Stimulated activated CD4-positive, alpha-beta T cell treated with anti-CD3 and anti-CD28 coated beads, Interleukin-1b, Interleukin-23, amount 100 ng/mL, for 48 hours (primary cell): ENCODE measurements at regions not wholly inside any gene's neighbourhood (a gene's known extent, or its start where the extent isn't known, plus 50 kb on each side); places are given as distances from the start of the nearest gene placed in this dataset.
"Not testable (repeated sequence)": the region's sequence is repeated elsewhere in the genome, so short reads cannot be mapped to it uniquely, and the experiment has no call there.

ENCODE experiments used
- DNase-seq: peaks from one replicate; pipeline ENCODE4 v3.0.0-alpha.2; 2020

- no peak for DNase-seq
Measured at GRCh38 chr5:163706053-163706771, 200.8 kb downstream of the MAT2B start.

DNA sequence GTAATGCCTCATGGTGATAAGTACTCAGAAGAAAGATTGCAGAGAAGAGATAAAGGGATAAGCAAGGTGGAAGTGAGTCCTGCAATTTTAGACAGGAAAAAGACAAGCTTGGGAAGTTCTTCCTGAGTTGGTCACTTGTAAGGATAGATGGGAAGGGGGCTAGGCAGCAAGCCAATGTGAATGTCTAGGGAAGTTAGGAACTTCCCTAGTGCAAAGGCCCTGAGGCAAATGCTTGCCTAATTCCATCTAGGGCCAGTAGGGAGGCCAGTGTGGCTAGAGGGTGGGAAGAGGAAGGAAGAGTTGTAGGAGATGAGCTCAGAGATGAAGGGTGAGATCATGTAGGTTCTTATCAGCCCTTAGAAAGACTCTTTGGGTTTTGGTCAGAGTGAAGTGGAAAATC, 206.6 kb downstream of the MAT2B start:
- no peak for DNase-seq

DNA sequence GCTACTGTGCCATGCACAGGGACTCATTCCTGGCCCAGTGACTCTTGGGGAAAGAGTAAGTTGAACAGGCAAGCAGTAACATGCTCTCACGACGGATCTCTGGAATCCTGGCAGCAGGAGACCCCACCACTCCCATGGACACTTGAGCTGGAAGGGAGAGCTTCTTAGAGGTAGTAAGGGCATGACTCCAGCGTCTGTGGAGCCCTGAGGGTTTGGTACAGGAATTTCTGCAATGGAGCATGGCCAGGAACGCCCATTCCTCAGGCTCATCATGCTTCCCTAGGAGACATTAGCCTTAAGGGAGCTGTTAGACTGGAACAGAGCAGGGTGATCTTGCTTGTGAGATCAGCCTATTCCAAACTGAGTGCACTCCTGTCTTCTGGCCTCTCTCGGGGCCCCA, 212.9 kb downstream of the MAT2B start:
- DNase-seq: no peak

DNA sequence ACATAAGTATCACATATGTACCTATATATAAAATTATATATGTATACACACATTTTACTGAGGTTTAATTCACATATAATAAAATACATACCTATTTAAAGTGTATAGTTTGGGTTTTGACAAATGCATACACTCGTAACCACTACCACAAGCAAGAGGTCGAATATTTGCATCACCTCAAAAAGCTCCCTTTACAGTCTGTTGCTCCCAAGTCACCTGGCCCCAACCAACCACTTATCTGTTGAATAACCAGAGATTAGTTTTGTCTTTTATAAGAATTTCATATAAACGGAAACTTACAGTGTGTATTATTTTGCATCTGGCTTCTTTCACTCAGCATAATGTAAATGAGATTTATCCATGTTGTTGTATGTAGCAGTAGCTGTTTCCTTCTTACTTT, 218.9 kb downstream of the MAT2B start:
- no peak for DNase-seq

GRCh38 chr5:163727028-163727427, 221.6 kb downstream of the MAT2B start:
- DNase-seq: no peak

DNA sequence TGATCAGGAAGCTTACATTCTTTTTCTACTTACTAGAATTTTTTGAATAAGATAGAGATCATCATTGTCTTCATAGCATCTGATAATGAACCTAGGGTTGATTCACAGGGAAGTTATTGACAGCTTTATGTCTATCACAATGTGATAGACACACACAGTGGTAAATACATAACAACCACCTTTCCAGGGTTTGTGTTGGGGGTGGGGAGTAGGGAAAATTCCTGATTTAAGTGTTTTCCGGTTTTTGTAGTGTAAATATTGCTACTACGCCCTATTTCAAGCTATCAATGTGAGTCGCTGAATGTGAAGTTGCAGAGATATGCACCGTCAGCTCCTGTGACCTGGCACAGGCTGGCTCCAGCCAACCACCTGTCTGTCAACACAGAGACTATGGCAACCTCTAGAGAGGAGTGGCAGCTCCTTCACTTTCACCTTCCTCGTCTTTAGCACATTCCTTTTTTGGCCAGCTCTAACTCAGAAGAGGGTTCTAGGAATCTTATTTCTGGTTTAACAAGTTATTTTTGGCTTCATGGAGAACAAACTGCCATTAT, 224.9 kb downstream of the MAT2B start:
- no peak for DNase-seq

DNA sequence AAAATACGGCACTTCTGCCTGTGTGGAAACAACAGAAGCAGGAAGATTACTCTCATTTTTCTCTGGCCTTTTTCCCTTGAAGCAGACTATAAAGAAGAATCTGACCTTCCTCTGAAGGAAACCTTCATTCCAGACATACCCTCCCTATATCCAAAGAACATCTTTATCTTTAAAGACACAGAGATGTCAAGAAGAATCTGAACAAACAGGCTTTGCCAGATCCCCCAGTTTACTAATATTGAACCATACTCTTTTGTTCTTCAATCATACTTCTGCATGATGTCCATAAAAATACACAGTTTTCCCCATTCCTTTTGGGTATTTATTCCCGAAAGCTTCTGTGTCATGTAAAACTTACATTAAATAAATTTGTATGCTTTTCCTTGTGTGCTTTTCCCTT, 225.8 kb downstream of the MAT2B start:
- DNase-seq: no peak

DNA sequence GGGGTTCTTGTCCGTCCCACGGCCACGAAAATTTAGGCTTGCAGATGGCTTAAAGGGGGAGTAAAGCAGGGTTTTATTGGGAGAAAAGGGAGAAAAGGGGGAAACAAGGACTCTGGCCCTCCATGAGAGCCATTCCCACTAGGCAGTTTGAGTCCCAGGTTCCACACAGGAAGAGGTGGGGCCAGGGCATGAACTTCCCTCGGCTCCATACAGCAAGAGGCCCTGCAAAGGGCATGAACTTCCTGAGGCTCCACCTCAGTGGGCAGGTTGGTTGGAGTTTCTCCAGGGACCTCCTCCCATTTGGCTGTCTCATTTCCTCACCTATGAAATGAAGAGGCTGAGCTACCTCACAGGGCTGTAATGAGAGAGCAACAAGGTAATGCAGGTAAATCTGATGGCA, 229.7 kb downstream of the MAT2B start:
- no peak for DNase-seq

DNA sequence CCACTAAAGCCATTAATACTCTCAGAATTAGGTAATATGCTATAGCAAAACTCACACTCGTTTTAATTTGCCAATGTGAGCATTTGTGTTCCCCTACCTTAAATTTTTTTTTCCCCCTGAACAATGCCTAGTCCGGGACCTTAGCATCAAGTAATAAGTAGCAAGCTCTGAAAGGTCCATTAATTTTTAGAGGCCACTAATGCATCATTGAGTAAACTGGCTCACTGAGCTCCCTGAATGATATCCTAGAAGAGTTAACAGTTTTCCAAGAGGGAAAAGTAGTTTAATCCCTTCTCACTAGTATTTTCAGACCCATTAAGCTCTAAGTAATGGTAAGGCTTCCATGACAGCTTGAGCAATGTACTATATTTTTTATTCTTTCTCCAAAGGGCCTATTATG, 242.2 kb downstream of the MAT2B start:
- no peak for DNase-seq

DNA sequence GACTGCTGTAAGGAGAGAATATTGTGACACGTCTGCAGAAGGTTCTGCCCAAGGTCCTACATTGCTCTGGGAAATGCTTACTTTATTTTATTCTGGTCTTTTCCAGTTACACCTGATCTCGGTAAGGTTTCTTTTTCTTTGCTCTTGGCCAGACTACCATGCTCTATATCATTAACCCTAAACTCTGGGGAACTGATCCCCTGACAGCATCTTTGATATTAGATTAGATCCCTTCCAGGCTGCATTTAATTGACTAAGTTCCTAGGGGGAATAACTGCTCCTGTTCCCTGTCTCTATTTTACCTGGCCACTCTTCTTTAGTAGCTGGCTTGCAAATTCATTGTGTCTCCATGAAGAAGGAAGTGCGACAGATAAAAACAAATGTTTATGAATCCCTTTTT, 243.5 kb downstream of the MAT2B start:
- DNase-seq: no peak

GRCh38 chr5:163750415-163750814, 245.0 kb downstream of the MAT2B start:
- not testable (repeated sequence) for DNase-seq

- DNase-seq: no peak
Measured at GRCh38 chr5:163755505-163755904, 250.1 kb downstream of the MAT2B start.

GRCh38 chr5:163756170-163756569, 250.8 kb downstream of the MAT2B start:
- DNase-seq: no peak

DNA sequence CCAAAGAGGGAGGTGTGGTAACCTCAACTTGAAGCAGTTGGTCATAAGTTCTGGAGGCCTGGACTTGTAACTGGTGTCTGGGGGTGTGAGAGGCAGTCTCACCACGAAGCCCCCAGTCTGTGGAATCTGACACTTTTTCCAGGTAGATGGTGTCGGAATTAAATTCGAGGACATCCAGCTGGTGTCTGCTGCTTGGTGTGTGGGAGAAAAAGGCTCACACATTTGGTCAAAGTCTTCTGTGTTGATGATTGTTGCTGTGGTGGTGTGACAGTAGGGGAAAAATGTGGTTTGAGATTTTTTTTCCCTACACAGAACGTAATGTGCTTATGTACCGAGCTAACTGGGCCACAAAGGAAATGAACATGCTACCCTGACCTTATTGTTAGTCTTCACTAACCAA, 251.9 kb downstream of the MAT2B start:
- DNase-seq: no peak

DNA sequence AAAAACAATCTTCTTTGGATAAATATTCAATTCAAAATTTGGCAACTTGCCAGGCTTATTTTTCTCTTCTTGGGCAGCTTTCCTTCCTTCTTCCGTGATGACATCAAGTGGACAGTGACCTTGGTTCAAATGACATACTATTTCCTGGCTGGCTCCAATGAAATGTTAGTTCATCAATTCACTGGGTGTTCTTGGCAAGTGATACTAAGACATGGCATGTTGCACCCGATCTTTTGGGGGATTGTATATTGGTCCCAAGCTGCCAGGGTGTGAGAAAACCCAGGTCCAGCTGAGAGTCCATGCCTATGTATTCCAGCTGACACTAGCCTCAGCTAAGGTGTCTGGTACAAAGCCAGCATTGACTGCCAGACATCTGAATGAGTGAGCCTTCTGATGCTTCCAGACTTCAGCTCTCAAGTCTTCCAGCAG, 252.9 kb downstream of the MAT2B start:
- DNase-seq: no peak

DNA sequence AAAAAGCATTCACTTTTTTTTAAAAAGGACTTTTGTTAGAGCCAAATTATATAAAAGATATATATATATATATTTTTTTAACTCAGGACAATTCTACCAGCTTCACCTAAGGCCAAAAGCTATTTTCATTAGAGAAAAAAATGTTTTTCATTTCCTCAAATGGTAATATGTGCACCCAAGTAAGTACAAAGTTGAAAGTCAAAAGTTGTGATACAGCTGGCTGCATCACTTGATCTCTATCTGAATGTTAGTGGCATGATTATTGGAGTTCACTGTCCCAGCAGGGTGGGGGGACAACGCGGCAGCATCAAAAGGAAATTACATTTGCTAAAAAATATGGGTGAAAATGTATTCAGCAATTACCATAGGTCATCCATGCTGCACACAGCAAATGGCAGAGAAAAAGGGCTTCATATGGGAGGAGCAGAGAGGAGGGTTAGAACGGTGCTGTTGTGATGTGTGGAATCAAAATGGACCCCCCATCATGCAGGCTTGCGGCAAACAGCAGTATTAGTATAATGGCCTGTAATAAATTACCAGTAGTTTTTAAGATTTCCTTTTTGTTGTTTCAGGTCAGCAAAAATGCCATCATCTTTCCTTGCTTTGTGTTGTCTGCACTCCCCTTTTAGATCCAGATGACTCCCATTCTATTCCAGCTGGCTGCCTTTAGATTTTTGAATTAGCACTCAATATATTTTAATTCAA, 253.7 kb downstream of the MAT2B start:
- no peak for DNase-seq

- DNase-seq: no peak
Measured at GRCh38 chr5:163760498-163760897, 255.1 kb downstream of the MAT2B start.

- DNase-seq: no peak
Measured at GRCh38 chr5:163766936-163767670, 261.7 kb downstream of the MAT2B start.

GRCh38 chr5:163770625-163771024, 265.2 kb downstream of the MAT2B start:
- DNase-seq: no peak

DNA sequence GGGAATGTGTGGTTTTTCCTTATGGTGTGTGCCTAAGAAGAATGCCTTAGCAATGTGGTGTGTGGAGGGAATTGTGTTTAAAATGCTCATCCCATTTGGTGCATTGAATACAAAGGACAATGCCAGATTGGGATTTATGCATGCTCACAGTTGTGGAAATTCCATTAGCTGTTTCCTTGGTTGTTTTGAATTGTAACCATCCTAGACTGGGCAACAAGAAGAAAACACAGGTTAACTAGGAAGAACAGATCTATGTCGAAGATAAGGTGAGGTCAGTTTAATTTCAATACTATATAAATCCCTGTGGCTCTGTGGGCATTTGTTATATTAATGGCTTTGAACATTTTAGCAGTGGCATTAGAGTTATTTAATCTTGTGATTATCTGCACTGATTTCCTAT, 266.8 kb downstream of the MAT2B start:
- DNase-seq: no peak

- no peak for DNase-seq
Measured at GRCh38 chr5:163772644-163773043, 267.2 kb downstream of the MAT2B start.

DNA sequence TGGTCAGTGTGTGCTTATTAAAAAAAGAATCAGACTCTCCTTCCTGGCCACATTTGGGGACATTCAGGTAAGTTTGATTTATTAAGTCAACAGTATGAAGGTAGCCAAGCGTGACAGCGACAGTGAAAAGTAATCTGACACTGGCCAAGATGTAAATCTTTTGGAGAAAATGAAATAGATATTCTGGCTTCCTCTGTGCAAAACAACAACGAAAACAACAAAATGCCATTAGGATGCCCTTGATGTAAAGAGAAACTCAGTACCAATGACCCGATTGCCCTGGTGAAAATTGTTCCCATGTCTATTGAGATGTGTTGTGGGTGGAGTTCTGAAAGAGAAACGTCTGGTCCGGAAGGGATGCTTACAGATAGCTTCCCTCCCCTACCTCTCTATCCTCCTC, 267.8 kb downstream of the MAT2B start:
- no peak for DNase-seq

GRCh38 chr5:163789870-163790269, 284.5 kb downstream of the MAT2B start:
- DNase-seq: no peak

DNA sequence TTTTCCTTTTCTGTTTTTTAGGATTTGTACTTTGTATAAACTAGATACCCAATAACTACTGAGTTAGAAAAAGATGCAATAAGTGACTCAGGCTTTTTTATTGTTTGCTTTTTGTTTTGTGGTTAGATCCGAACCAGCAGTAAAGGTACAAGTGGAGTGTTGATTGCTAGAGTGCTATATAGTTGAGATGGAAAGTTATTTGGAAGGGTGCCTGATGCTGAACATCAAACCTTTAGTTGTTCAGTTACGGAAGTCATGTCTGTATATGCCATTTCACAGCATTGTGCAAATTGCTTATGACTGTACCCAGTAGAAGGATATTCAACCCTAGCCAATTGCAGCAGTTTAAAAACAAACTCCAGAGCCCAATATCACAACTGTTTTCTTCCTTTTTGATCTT, 285.1 kb downstream of the MAT2B start:
- DNase-seq: no peak
